ENCODE measurements at regions not wholly inside any gene's neighbourhood (a gene's known extent, or its start where the extent isn't known, plus 50 kb on each side); places are given as distances from the start of the nearest gene placed in this dataset.

GRCh38 chr2:186229265-186229664, 256.8 kb upstream of the ZC3H15 start:
- Histone ChIP-seq H3K27ac (no peak overlapping the region), H3K36me3 (peaks cover 0 to 6% (median 0%) of the 10 kb centered on the region in 3 donors), H3K4me1 (no peaks in the 10 kb centered on the region), H3K9me3 (peaks cover 0 to 52% (median 38%) of the 10 kb centered on the region in 3 donors), H3K27me3 (no peaks in the 10 kb centered on the region), H3K4me3 (no peak overlapping the region)
- 46 to 83% methylated on average over 1 of the region's 1 CpG for WGBS, 2 donors
- intact Hi-C loops (cut with DNase I): no loop called here
- TF ChIP-seq POLR2A (IDR thresholded peaks at IDR 0.05) (no peak), CTCF (IDR thresholded peaks at IDR 0.05) (no peak)
- DNase-seq: no peak

- Histone ChIP-seq H3K4me3 (no peak overlapping the region), H3K36me3 (no peaks in the 10 kb centered on the region), H3K27ac (no peak overlapping the region), H3K9me3 (no peaks in the 10 kb centered on the region), H3K27me3 (no peaks in the 10 kb centered on the region), H3K4me1 (no peaks in the 10 kb centered on the region)
- WGBS, 2 donors: 86 to 91% methylated on average over 4 of the region's 4 CpGs
- no peak for DNase-seq
- intact Hi-C loops (cut with DNase I): no loop called here
- TF ChIP-seq CTCF (IDR thresholded peaks at IDR 0.05) (no peak), POLR2A (IDR thresholded peaks at IDR 0.05) (no peak)
Measured at GRCh38 chr2:186241874-186242273, 244.2 kb upstream of the ZC3H15 start.

- H3K27me3 ChIP-seq: no peaks in the 10 kb centered on the region
- intact Hi-C loops (cut with DNase I): no loop called here
- DNase-seq: no peak
- 90 to 94% methylated on average over 2 of the region's 2 CpGs for WGBS, 2 donors
- TF ChIP-seq POLR2A (IDR thresholded peaks at IDR 0.05) (no peak), CTCF (IDR thresholded peaks at IDR 0.05) (no peak)
- no peak overlapping the region for H3K4me3 ChIP-seq
- no peaks in the 10 kb centered on the region for H3K36me3 ChIP-seq
- no peaks in the 10 kb centered on the region for H3K9me3 ChIP-seq
- no peaks in the 10 kb centered on the region for H3K4me1 ChIP-seq
- no peak overlapping the region for H3K27ac ChIP-seq
Measured at GRCh38 chr2:186254759-186255158, 231.3 kb upstream of the ZC3H15 start.

- DNase-seq: no peak
- Histone ChIP-seq H3K36me3 (no peaks in the 10 kb centered on the region), H3K9me3 (no peaks in the 10 kb centered on the region), H3K4me3 (no peak overlapping the region), H3K4me1 (no peaks in the 10 kb centered on the region), H3K27ac (no peak overlapping the region), H3K27me3 (no peaks in the 10 kb centered on the region)
- intact Hi-C loops (cut with DNase I): no loop called here
- TF ChIP-seq POLR2A (IDR thresholded peaks at IDR 0.05): no peak
- TF ChIP-seq CTCF (IDR thresholded peaks at IDR 0.05): no peak
- WGBS, 2 donors: 77 to 87% methylated on average over 3 to 4 of the region's 4 CpGs
Measured at GRCh38 chr2:186255823-186256222, 230.2 kb upstream of the ZC3H15 start.

- no peak for DNase-seq
- intact Hi-C loops (cut with DNase I): no loop called here
- TF ChIP-seq POLR2A (IDR thresholded peaks at IDR 0.05): no peak
- TF ChIP-seq CTCF (IDR thresholded peaks at IDR 0.05): peak in 4 of 6 experiments; percentile 14 to 48 (median 20)
- Histone ChIP-seq H3K4me1 (no peaks in the 10 kb centered on the region), H3K27me3 (no peaks in the 10 kb centered on the region), H3K4me3 (no peak overlapping the region), H3K36me3 (no peaks in the 10 kb centered on the region), H3K27ac (no peak overlapping the region), H3K9me3 (no peaks in the 10 kb centered on the region)
- WGBS, 2 donors: 0 to 10% methylated on average over 1 of the region's 1 CpG
Measured at GRCh38 chr2:186256540-186256939, 229.5 kb upstream of the ZC3H15 start.

Data from esophagus squamous epithelium (tissue), 5 donors.